Fibroblast of lung (primary cell): ENCODE measurements at regions not wholly inside any gene's neighbourhood (a gene's known extent, or its start where the extent isn't known, plus 50 kb on each side); places are given as distances from the start of the nearest gene placed in this dataset.
"Not testable (repeated sequence)": the region's sequence is repeated elsewhere in the genome, so short reads cannot be mapped to it uniquely, and the experiment has no call there.

Experiments used
- DNase-seq, 2 donors: peaks; one replicate each; pipeline versions ENCODE4 v3.0.0 to v3.0.0-alpha.2; 2010; ENCODE audit warnings: low read depth in 2 of 2
- H2AFZ ChIP-seq: 2 replicates; pipeline ENCODE4 v1.5.1; 2012; ENCODE audit warnings: low read length, control low read depth, inconsistent platforms
- H3K27ac ChIP-seq: 2 replicates; pipeline ENCODE4 v1.5.1; 2011; ENCODE audit warnings: low read length, control low read depth; ENCODE audit not compliant: insufficient read depth
- H3K27me3 ChIP-seq: 2 replicates; pipeline ENCODE4 v1.5.1; 2011; ENCODE audit warnings: mild to moderate bottlenecking, low read length; ENCODE audit not compliant: control insufficient read depth, insufficient read depth
- H3K36me3 ChIP-seq: 2 replicates; pipeline ENCODE4 v1.5.1; 2011; ENCODE audit warnings: low read length; ENCODE audit not compliant: control insufficient read depth, insufficient read depth
- H3K4me1 ChIP-seq: 2 replicates; pipeline ENCODE4 v1.5.1; 2011; ENCODE audit warnings: low read length; ENCODE audit not compliant: control insufficient read depth, insufficient read depth; ENCODE audit errors: extremely low read depth
- H3K4me2 ChIP-seq: 2 replicates; pipeline ENCODE4 v1.5.1; 2011; ENCODE audit warnings: low read length, control low read depth; ENCODE audit not compliant: insufficient read depth; ENCODE audit errors: extremely low read depth
- H3K4me3 ChIP-seq, 4 experiments: fragments of 200-600 bp in 1 of 4; sonication (generic) in 1 of 4; replicated peaks in 1 of 4; 2 replicates each; pipeline ENCODE4 v1.5.1; 2011 to 2016; ENCODE audit warnings: low read length in 4 of 4, low read depth in 3 of 4, mild to moderate bottlenecking in 3 of 4, control low read depth in 2 of 4, inconsistent platforms in 1 of 4, mixed read lengths in 1 of 4; ENCODE audit not compliant: insufficient read depth in 1 of 4; ENCODE audit errors: control extremely low read depth in 1 of 4
- H3K79me2 ChIP-seq: 2 replicates; pipeline ENCODE4 v1.5.1; 2012; ENCODE audit warnings: mild to moderate bottlenecking, low read length, inconsistent platforms; ENCODE audit not compliant: control insufficient read depth, insufficient read depth
- H3K9ac ChIP-seq: 2 replicates; pipeline ENCODE4 v1.5.1; 2011; ENCODE audit warnings: mild to moderate bottlenecking, low read length, control low read depth; ENCODE audit not compliant: insufficient read depth
- H3K9me3 ChIP-seq: 2 replicates; pipeline ENCODE4 v1.5.1; 2012; ENCODE audit warnings: low read depth, low read length; ENCODE audit not compliant: control insufficient read depth, insufficient read depth
- H4K20me1 ChIP-seq: 2 replicates; pipeline ENCODE4 v1.5.1; 2011; ENCODE audit warnings: low read length; ENCODE audit not compliant: control insufficient read depth, insufficient read depth; ENCODE audit errors: extremely low read depth
- CTCF ChIP-seq, 2 donors: IDR thresholded peaks in 1 of 2; conservative IDR thresholded peaks in 1 of 2; 1 replicate in 1 of 2; 2 replicates in 1 of 2; pipeline ENCODE4 v1.5.1; 2011 to 2012; ENCODE audit warnings: low read length in 2 of 2, control low read depth in 1 of 2, inconsistent platforms in 1 of 2, low read depth in 1 of 2, mild to moderate bottlenecking in 1 of 2
- EZH2 ChIP-seq: IDR thresholded peaks from 2 replicates; pipeline ENCODE4 v1.5.1; 2012; ENCODE audit warnings: low read length, control low read depth, mild to moderate bottlenecking; ENCODE audit errors: missing control alignments

- no peak overlapping the region for H3K9ac ChIP-seq
- H3K79me2 ChIP-seq, result no peaks in the 10 kb centered on the region
- H3K27ac ChIP-seq, result no peak overlapping the region
- H4K20me1 ChIP-seq, result no peaks in the 10 kb centered on the region
- no peak overlapping the region for H3K4me2 ChIP-seq
- no peak overlapping the region for H2AFZ ChIP-seq
- DNase-seq, result no peak
- H3K9me3 ChIP-seq, result no peaks in the 10 kb centered on the region
- TF ChIP-seq CTCF (conservative IDR thresholded peaks at IDR 0.05 in 1 of 2, IDR thresholded peaks at IDR 0.05 in 1 of 2; ENCODE audit: low read depth in 1 of 2, low read length in 2 of 2) (no peak), EZH2 (no peak)
- H3K4me3 ChIP-seq, result no peak overlapping the region
- no peaks in the 10 kb centered on the region for H3K4me1 ChIP-seq
- H3K36me3 ChIP-seq, result no peaks in the 10 kb centered on the region
- no peaks in the 10 kb centered on the region for H3K27me3 ChIP-seq
Measured at GRCh38 chr6:122887941-122888340, 98.9 kb downstream of the SMPDL3A start.

DNA sequence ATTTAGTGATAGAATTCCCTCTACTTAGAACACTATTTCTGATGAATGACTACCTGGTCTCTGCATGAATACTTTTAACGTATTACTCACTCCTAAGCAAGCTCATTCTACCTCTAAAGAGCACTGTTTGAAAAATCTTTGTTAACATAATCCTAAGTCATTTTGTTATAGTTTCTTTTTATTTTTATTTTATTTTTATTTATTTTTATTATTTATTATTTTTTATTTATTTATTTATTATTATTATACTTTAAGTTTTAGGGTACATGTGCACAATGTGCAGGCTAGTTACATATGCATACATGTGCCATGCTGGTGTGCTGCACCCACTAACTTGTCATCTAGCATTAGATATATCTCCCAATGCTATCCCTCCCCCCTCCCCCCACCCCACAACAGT lies 99.6 kb downstream of the SMPDL3A start:
- not testable (repeated sequence) for H3K9ac ChIP-seq, H3K4me2 ChIP-seq, H3K27ac ChIP-seq, H2AFZ ChIP-seq, H3K27me3 ChIP-seq, H3K4me1 ChIP-seq, DNase-seq, H3K36me3 ChIP-seq, H3K9me3 ChIP-seq, H4K20me1 ChIP-seq, H3K79me2 ChIP-seq, H3K4me3 ChIP-seq

DNA sequence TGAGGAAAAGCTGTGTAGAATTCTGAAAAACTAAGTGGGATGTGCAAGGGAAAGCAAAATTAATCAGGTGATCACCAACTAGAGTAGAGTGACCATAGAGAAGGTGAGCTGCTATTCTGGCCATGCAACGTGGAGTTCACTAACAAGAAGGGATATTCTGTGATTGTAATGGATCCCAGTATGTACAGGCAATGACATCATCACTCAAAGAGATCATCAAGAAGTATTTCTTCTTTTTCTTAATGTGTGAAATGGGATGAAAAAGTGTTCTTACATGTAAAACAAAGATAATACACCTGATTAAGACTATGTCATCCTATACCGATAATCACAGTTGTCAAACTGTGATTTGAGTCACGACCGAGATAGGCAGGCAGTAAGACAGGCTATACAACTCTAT lies 101.2 kb downstream of the SMPDL3A start:
- Histone ChIP-seq H3K9me3 (no peaks in the 10 kb centered on the region), H3K9ac (no peak overlapping the region), H3K4me2 (no peak overlapping the region), H3K36me3 (no peaks in the 10 kb centered on the region), H3K27me3 (no peaks in the 10 kb centered on the region), H3K4me1 (no peaks in the 10 kb centered on the region), H2AFZ (no peak overlapping the region), H3K79me2 (no peaks in the 10 kb centered on the region), H4K20me1 (no peaks in the 10 kb centered on the region), H3K4me3 (no peak overlapping the region), H3K27ac (no peak overlapping the region)
- no peak for DNase-seq
- TF ChIP-seq EZH2, result no peak
- no peak for TF ChIP-seq CTCF (conservative IDR thresholded peaks at IDR 0.05 in 1 of 2, IDR thresholded peaks at IDR 0.05 in 1 of 2; ENCODE audit: low read depth in 1 of 2, low read length in 2 of 2)

GRCh38 chr6:122894791-122895190 lies 101.2 kb upstream of the CLVS2 start:
- no peaks in the 10 kb centered on the region for H4K20me1 ChIP-seq
- H2AFZ ChIP-seq, result no peak overlapping the region
- H3K36me3 ChIP-seq, result no peaks in the 10 kb centered on the region
- DNase-seq, result no peak
- H3K4me2 ChIP-seq, result no peak overlapping the region
- H3K27me3 ChIP-seq, result no peaks in the 10 kb centered on the region
- H3K9me3 ChIP-seq, result no peaks in the 10 kb centered on the region
- no peaks in the 10 kb centered on the region for H3K4me1 ChIP-seq
- TF ChIP-seq EZH2, result no peak
- no peak for TF ChIP-seq CTCF (conservative IDR thresholded peaks at IDR 0.05 in 1 of 2, IDR thresholded peaks at IDR 0.05 in 1 of 2; ENCODE audit: low read depth in 1 of 2, low read length in 2 of 2)
- no peaks in the 10 kb centered on the region for H3K79me2 ChIP-seq
- H3K4me3 ChIP-seq, result no peak overlapping the region
- H3K27ac ChIP-seq, result no peak overlapping the region
- no peak overlapping the region for H3K9ac ChIP-seq
